ENCODE measurements at regions not wholly inside any gene's neighbourhood (a gene's known extent, or its start where the extent isn't known, plus 50 kb on each side); places are given as distances from the start of the nearest gene placed in this dataset.

GRCh38 chr3:7793786-7794185, 707.8 kb upstream of the LMCD1 start:
- DNase-seq (ENCODE audit: low read depth): no peak

- DNase-seq (ENCODE audit: low read depth): no peak
Measured at GRCh38 chr3:7798276-7798675, 703.3 kb upstream of the LMCD1 start.

GRCh38 chr3:7800006-7800780, 701.4 kb upstream of the LMCD1 start:
- DNase-seq (ENCODE audit: low read depth): no peak

GRCh38 chr3:7812490-7812889, 689.1 kb upstream of the LMCD1 start:
- no peak for DNase-seq (ENCODE audit: low read depth)

- no peak for DNase-seq (ENCODE audit: low read depth)
Measured at GRCh38 chr3:7813365-7813764, 688.3 kb upstream of the LMCD1 start.

- no peak for DNase-seq (ENCODE audit: low read depth)
Measured at GRCh38 chr3:7817239-7817638, 684.4 kb upstream of the LMCD1 start.

GRCh38 chr3:7820969-7821368, 680.7 kb upstream of the LMCD1 start:
- DNase-seq (ENCODE audit: low read depth): no peak

- no peak for DNase-seq (ENCODE audit: low read depth)
Measured at GRCh38 chr3:7821858-7822257, 679.8 kb upstream of the LMCD1 start.

GRCh38 chr3:7841451-7841850, 660.2 kb upstream of the LMCD1 start:
- DNase-seq (ENCODE audit: low read depth): no peak

GRCh38 chr3:7843441-7843840, 658.2 kb upstream of the LMCD1 start:
- DNase-seq (ENCODE audit: low read depth): no peak

GRCh38 chr3:7847021-7847420, 654.6 kb upstream of the LMCD1 start:
- DNase-seq (ENCODE audit: low read depth): no peak

- DNase-seq (ENCODE audit: low read depth): no peak
Measured at GRCh38 chr3:7847521-7847920, 654.1 kb upstream of the LMCD1 start.

GRCh38 chr3:7854266-7854665, 647.4 kb upstream of the LMCD1 start:
- no peak for DNase-seq (ENCODE audit: low read depth)

GRCh38 chr3:7854721-7855120, 646.9 kb upstream of the LMCD1 start:
- no peak for DNase-seq (ENCODE audit: low read depth)

GRCh38 chr3:7865611-7866010, 636.0 kb upstream of the LMCD1 start:
- DNase-seq (ENCODE audit: low read depth): no peak

- no peak for DNase-seq (ENCODE audit: low read depth)
Measured at GRCh38 chr3:7867587-7867986, 634.0 kb upstream of the LMCD1 start.

GRCh38 chr3:7871003-7871560, 630.5 kb upstream of the LMCD1 start:
- DNase-seq (ENCODE audit: low read depth): no peak

- DNase-seq (ENCODE audit: low read depth): peak; percentile 11
Measured at GRCh38 chr3:7874116-7874515, 627.5 kb upstream of the LMCD1 start.

- DNase-seq (ENCODE audit: low read depth): peak; percentile 15
Measured at GRCh38 chr3:7875925-7876324, 625.7 kb upstream of the LMCD1 start.

GRCh38 chr3:7876741-7877297, 624.8 kb upstream of the LMCD1 start:
- no peak for DNase-seq (ENCODE audit: low read depth)

- no peak for DNase-seq (ENCODE audit: low read depth)
Measured at GRCh38 chr3:7877312-7877711, 624.3 kb upstream of the LMCD1 start.

- DNase-seq (ENCODE audit: low read depth): no peak
Measured at GRCh38 chr3:7879572-7879971, 622.1 kb upstream of the LMCD1 start.

GRCh38 chr3:7881946-7882345, 619.7 kb upstream of the LMCD1 start:
- no peak for DNase-seq (ENCODE audit: low read depth)

GRCh38 chr3:7897655-7898054, 604.0 kb upstream of the LMCD1 start:
- no peak for DNase-seq (ENCODE audit: low read depth)
